ENCODE measurements at regions not wholly inside any gene's neighbourhood (a gene's known extent, or its start where the extent isn't known, plus 50 kb on each side); places are given as distances from the start of the nearest gene placed in this dataset.

DNA sequence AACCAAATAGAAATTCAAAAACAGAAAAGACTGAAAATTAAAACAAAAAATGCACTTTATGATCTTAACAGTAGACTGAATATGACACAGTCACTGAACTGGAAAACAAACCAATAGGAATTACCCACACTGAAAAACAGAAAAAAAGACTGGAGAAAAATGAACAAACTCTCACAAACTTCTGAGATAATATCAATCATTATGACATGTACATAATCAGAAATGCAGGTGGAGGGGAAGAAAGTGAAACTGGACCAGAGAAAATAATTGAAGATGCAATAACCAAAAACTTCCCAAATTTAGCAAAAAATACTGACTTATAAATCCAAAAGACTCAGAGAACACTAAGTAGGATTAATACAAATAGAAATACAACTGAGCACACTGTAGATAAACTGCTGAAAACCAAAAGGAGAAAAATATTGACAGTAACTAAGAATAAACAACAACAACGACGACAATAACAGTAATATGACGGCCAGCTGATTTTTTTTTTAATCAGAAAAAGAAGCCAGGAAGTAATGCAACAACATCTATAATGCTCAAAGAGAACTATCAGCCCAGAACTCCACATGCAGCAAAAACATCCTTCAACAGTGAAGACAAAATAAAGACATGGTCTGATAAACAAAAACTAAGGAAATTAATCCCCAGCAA lies 108.1 kb downstream of the ZFAND4 start:
- H3K27me3 ChIP-seq (ENCODE audit: control insufficient read depth, insufficient read depth, low read length) = no peaks in the 10 kb centered on the region
- H3K36me3 ChIP-seq (ENCODE audit: control insufficient read depth, insufficient read depth, low read length) = no peaks in the 10 kb centered on the region
- TF ChIP-seq, protein P1, sequence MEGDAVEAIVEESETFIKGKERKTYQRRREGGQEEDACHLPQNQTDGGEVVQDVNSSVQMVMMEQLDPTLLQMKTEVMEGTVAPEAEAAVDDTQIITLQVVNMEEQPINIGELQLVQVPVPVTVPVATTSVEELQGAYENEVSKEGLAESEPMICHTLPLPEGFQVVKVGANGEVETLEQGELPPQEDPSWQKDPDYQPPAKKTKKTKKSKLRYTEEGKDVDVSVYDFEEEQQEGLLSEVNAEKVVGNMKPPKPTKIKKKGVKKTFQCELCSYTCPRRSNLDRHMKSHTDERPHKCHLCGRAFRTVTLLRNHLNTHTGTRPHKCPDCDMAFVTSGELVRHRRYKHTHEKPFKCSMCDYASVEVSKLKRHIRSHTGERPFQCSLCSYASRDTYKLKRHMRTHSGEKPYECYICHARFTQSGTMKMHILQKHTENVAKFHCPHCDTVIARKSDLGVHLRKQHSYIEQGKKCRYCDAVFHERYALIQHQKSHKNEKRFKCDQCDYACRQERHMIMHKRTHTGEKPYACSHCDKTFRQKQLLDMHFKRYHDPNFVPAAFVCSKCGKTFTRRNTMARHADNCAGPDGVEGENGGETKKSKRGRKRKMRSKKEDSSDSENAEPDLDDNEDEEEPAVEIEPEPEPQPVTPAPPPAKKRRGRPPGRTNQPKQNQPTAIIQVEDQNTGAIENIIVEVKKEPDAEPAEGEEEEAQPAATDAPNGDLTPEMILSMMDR (IDR thresholded peaks at IDR 0.05; ENCODE audit: insufficient read depth, low read depth, low read length) = no peak
- POLR2A ChIA-PET = no interaction called here
- CTCF ChIA-PET = no interaction called here
- DNase-seq (ENCODE audit: low read depth) = no peak
- H3K4me3 ChIP-seq (ENCODE audit: low read depth, low read length) = no peak overlapping the region

DNA sequence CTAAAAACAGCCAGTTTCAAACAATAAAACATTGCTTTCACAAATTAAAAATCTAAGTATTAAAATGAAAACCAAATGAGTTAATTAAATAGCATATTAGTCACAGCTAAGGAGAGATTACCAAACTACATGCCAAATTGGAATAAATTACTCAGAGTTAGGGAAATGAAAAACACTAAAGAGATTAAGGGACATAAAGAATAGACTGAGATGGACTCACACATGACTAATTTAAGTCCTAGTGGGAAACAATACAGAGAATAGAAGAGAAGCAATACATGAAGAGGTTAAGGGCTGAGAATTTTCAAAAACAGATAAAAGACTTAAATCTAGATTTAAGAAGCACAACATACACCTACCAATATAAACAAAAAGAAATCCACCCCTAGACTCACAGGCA lies 110.6 kb downstream of the ZFAND4 start:
- Histone ChIP-seq H3K36me3 (ENCODE audit: control insufficient read depth, insufficient read depth, low read length) (no peaks in the 10 kb centered on the region), H3K4me3 (ENCODE audit: low read depth, low read length) (no peak overlapping the region), H3K27me3 (ENCODE audit: control insufficient read depth, insufficient read depth, low read length) (no peaks in the 10 kb centered on the region)
- ChIA-PET CTCF (interaction anchor here (1.5 kb wide), 1 partner anchor 629 kb away, joined by 3 read pairs; no protein-coding TSS in a partner anchor), POLR2A (no interaction called here)
- no peak for DNase-seq (ENCODE audit: low read depth)
- TF ChIP-seq, protein P1 (IDR thresholded peaks at IDR 0.05; ENCODE audit: insufficient read depth, low read depth, low read length) = no peak

DNA sequence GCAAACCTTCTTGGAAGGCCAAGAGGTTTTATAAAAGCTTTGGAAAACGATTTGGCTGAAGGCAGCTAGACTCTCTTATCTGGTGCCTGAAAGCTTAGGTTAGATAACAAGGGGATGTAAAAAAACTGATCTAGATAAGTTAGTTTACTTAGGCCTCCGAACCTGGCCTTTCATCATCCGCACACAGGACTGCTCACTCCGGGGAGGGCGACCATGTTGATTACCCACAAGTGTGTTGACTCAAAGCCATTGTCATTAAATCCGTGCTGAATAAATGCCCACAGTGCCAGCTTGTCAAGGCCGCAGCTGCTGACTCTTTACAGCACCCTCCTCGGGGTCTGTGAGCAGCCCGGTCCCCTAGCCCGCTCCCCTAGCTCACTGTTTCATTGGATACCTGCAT lies 112.3 kb downstream of the ZFAND4 start:
- ChIA-PET POLR2A (no interaction called here), CTCF (interaction anchor here (1.3 kb wide), 1 partner anchor 13 kb away, joined by 7 read pairs; no protein-coding TSS in a partner anchor)
- TF ChIP-seq, protein P1 (IDR thresholded peaks at IDR 0.05; ENCODE audit: insufficient read depth, low read depth, low read length) = no peak
- H3K27me3 ChIP-seq (ENCODE audit: control insufficient read depth, insufficient read depth, low read length) = no peaks in the 10 kb centered on the region
- no peaks in the 10 kb centered on the region for H3K36me3 ChIP-seq (ENCODE audit: control insufficient read depth, insufficient read depth, low read length)
- H3K4me3 ChIP-seq (ENCODE audit: low read depth, low read length) = no peak overlapping the region
- DNase-seq (ENCODE audit: low read depth) = no peak

DNA sequence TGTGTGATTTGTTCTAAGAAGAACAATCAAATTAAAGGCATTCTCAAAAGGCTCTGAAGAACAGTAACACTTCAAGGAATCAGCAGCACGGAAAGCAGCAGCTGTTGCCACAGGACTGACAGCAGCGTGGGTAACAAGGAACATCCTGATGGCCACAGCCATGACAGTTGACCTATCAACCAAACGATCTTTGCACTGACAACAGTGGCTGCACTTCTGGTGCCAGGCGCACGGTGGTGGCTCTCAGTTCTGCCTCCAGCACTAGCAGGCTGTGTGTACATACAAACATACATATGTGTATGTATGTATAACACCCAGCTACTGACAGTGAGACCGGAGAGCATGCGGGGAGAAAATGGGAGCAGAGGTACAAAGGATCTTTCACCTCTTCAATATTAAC lies 114.1 kb downstream of the ZFAND4 start:
- TF ChIP-seq, protein P1 (IDR thresholded peaks at IDR 0.05; ENCODE audit: insufficient read depth, low read depth, low read length) = no peak
- CTCF ChIA-PET = no interaction called here

DNA sequence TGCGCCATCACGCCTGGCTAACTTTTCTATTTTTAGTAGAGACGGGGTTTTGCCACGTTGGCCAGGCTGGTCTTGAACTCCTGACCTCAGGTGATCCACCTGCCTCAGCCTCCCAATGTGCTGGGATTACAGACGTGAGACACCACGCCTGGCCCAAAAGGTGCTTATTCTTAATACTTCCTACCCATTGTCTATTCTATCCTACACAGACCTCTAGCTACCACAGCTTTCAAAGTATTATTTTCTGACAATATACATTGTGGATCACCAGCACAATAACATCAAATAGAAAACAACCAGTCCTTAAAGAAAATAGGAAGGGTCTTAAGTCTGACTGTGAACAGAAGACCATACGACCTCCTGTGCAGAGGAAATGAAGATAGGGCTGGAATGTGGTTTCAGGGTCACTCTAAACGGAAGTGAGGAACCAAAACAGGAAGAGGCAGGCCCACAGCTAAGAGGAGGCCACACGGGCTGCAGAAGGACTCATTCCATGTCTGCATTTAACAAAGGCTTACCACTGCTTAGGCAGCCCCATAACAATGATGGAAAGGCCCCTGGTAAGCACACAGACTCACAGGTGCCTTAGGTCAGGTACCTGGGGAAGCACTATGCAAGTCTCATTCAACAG lies 115.2 kb downstream of the ZFAND4 start:
- TF ChIP-seq, protein P1 (IDR thresholded peaks at IDR 0.05; ENCODE audit: insufficient read depth, low read depth, low read length) = no peak
- POLR2A ChIA-PET = no interaction called here
- CTCF ChIA-PET = no interaction called here

More for the DNA sequence above, 114.1 kb downstream of the ZFAND4 start:
- DNase-seq (ENCODE audit: low read depth) = no peak
- POLR2A ChIA-PET = no interaction called here
- no peaks in the 10 kb centered on the region for H3K27me3 ChIP-seq (ENCODE audit: control insufficient read depth, insufficient read depth, low read length)
- no peaks in the 10 kb centered on the region for H3K36me3 ChIP-seq (ENCODE audit: control insufficient read depth, insufficient read depth, low read length)
- no peak overlapping the region for H3K4me3 ChIP-seq (ENCODE audit: low read depth, low read length)

More for the DNA sequence above, 115.2 kb downstream of the ZFAND4 start:
- Histone ChIP-seq H3K36me3 (ENCODE audit: control insufficient read depth, insufficient read depth, low read length) (no peaks in the 10 kb centered on the region), H3K27me3 (ENCODE audit: control insufficient read depth, insufficient read depth, low read length) (no peaks in the 10 kb centered on the region), H3K4me3 (ENCODE audit: low read depth, low read length) (no peak overlapping the region)
- DNase-seq (ENCODE audit: low read depth) = no peak
